ENCODE measurements at regions not wholly inside any gene's neighbourhood (a gene's known extent, or its start where the extent isn't known, plus 50 kb on each side); places are given as distances from the start of the nearest gene placed in this dataset.
A peak's percentile ranks its signal among the peaks of the same experiment; 100 is the strongest.

- Histone ChIP-seq H3K4me1 (peaks cover 0 to 23% (median 6%) of the 10 kb centered on the region in 4 donors), H3K36me3 (no peaks in the 10 kb centered on the region), H3K27me3 (no peaks in the 10 kb centered on the region), H3K27ac (no peak overlapping the region), H3K4me3 (no peak overlapping the region), H3K9me3 (no peaks in the 10 kb centered on the region)
- peak; percentile 42 to 64 (median 56) for ATAC-seq
- intact Hi-C loops (cut with DNase I): no loop called here
- DNase-seq: peak in 2 of 3 donors; percentile 69 to 77
- TF ChIP-seq POLR2A (IDR thresholded peaks at IDR 0.05): no peak
- no peak for TF ChIP-seq CTCF (IDR thresholded peaks at IDR 0.05)
- 31% methylated on average over 3 of the region's 6 CpGs for WGBS (ENCODE audit: insufficient coverage, low coverage, low lambda C conversion rate, missing lambda C conversion rate)
These were observed 164.5 kb upstream of the TPM1 start for GRCh38 chr15:62878070-62878469.

GRCh38 chr15:62879770-62880169 lies 162.8 kb upstream of the TPM1 start:
- no peak overlapping the region for H3K27ac ChIP-seq
- H3K36me3 ChIP-seq: no peaks in the 10 kb centered on the region
- H3K27me3 ChIP-seq: no peaks in the 10 kb centered on the region
- H3K9me3 ChIP-seq: no peaks in the 10 kb centered on the region
- H3K4me3 ChIP-seq: no peak overlapping the region
- intact Hi-C loops (cut with DNase I): no loop called here
- H3K4me1 ChIP-seq: peaks cover 0 to 23% (median 6%) of the 10 kb centered on the region in 4 donors
- TF ChIP-seq CTCF (IDR thresholded peaks at IDR 0.05) (no peak), POLR2A (IDR thresholded peaks at IDR 0.05) (no peak)
- 41% methylated on average over 7 of the region's 8 CpGs for WGBS (ENCODE audit: insufficient coverage, low coverage, low lambda C conversion rate, missing lambda C conversion rate)
- ATAC-seq: peak in 2 of 4 donors; percentile 16 to 32
- no peak for DNase-seq

GRCh38 chr15:62880278-62880677 lies 162.3 kb upstream of the TPM1 start:
- Histone ChIP-seq H3K4me3 (no peak overlapping the region), H3K27ac (no peak overlapping the region), H3K4me1 (peaks cover 0 to 24% (median 6%) of the 10 kb centered on the region in 4 donors), H3K27me3 (no peaks in the 10 kb centered on the region), H3K36me3 (no peaks in the 10 kb centered on the region), H3K9me3 (no peaks in the 10 kb centered on the region)
- intact Hi-C loops (cut with DNase I): no loop called here
- WGBS (ENCODE audit: insufficient coverage, low coverage, low lambda C conversion rate, missing lambda C conversion rate): 14% methylated on average over 2 of the region's 2 CpGs
- DNase-seq (no peak), ATAC-seq (peak in 2 of 4 donors; percentile 31 to 49)
- TF ChIP-seq POLR2A (IDR thresholded peaks at IDR 0.05) (no peak), CTCF (IDR thresholded peaks at IDR 0.05) (no peak)

GRCh38 chr15:62881056-62881455 lies 161.5 kb upstream of the TPM1 start:
- H3K9me3 ChIP-seq: no peaks in the 10 kb centered on the region
- 70% methylated on average over 4 of the region's 4 CpGs for WGBS (ENCODE audit: insufficient coverage, low coverage, low lambda C conversion rate, missing lambda C conversion rate)

More at GRCh38 chr15:62881056-62881455, 161.5 kb upstream of the TPM1 start:
- Histone ChIP-seq H3K27me3 (no peaks in the 10 kb centered on the region), H3K4me3 (no peak overlapping the region), H3K4me1 (peaks cover 0 to 32% (median 7%) of the 10 kb centered on the region in 4 donors), H3K36me3 (no peaks in the 10 kb centered on the region), H3K27ac (no peak overlapping the region)
- DNase-seq (no peak), ATAC-seq (peak in 1 of 4 donors; percentile 31)
- TF ChIP-seq CTCF (IDR thresholded peaks at IDR 0.05): no peak
- TF ChIP-seq POLR2A (IDR thresholded peaks at IDR 0.05): no peak
- intact Hi-C loops (cut with DNase I): no loop called here
